Chondrocyte (in vitro differentiated cells): ENCODE measurements at regions not wholly inside any gene's neighbourhood (a gene's known extent, or its start where the extent isn't known, plus 50 kb on each side); places are given as distances from the start of the nearest gene placed in this dataset.

ENCODE experiments used
- DNase-seq: peaks from one replicate; pipeline ENCODE4 v3.0.0; 2021; ENCODE audit warnings: mixed read lengths, low spot score
- H3K27ac Mint-ChIP-seq: one replicate; pipeline ENCODE4 v1.8.0; 2021; ENCODE audit warnings: mild to moderate bottlenecking, moderate library complexity, mixed read lengths; ENCODE audit not compliant: unreplicated experiment
- H3K27me3 Mint-ChIP-seq: 2 replicates; pipeline ENCODE4 v1.8.0; 2021; ENCODE audit warnings: low read depth, mixed read lengths
- H3K36me3 Mint-ChIP-seq: 2 replicates; pipeline ENCODE4 v1.8.0; 2021; ENCODE audit warnings: low read depth, mixed read lengths
- H3K4me1 Mint-ChIP-seq: 2 replicates; pipeline ENCODE4 v1.8.0; 2021; ENCODE audit warnings: low read depth, mild to moderate bottlenecking, mixed read lengths
- H3K4me3 Mint-ChIP-seq: one replicate; pipeline ENCODE4 v1.8.0; 2021; ENCODE audit warnings: mild to moderate bottlenecking, moderate library complexity, mixed read lengths; ENCODE audit not compliant: unreplicated experiment
- H3K9me3 Mint-ChIP-seq: 2 replicates; pipeline ENCODE4 v1.8.0; 2021; ENCODE audit warnings: low read depth, mixed read lengths
- TF ChIP-seq, protein P1 (sequence below): fragments of 200-600 bp; sonication (generic); IDR thresholded peaks from 2 replicates; pipeline ENCODE4 v1.5.0; 2021; ENCODE audit warnings: antibody characterized with exemption, mild to moderate bottlenecking, moderate library complexity

DNA sequence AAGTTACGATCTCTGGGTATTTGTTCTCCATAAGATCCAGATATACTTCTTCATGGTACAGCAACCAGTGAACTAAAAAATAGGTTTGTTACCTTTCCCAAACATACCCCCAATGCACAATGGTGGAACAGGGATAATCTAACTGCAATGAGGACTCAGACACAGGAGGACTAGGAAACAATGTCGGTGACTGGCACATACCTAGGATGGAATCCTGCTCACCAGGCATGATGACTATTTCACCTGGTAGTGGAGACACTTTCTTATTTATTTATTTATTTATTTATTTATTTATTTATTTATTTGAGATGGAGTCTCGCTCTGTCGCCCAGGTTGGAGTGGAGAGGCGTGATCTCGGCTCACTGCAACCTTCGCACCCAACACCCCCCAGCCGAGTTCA is 159.9 kb upstream of the CCNH start:
- TF ChIP-seq, protein P1, sequence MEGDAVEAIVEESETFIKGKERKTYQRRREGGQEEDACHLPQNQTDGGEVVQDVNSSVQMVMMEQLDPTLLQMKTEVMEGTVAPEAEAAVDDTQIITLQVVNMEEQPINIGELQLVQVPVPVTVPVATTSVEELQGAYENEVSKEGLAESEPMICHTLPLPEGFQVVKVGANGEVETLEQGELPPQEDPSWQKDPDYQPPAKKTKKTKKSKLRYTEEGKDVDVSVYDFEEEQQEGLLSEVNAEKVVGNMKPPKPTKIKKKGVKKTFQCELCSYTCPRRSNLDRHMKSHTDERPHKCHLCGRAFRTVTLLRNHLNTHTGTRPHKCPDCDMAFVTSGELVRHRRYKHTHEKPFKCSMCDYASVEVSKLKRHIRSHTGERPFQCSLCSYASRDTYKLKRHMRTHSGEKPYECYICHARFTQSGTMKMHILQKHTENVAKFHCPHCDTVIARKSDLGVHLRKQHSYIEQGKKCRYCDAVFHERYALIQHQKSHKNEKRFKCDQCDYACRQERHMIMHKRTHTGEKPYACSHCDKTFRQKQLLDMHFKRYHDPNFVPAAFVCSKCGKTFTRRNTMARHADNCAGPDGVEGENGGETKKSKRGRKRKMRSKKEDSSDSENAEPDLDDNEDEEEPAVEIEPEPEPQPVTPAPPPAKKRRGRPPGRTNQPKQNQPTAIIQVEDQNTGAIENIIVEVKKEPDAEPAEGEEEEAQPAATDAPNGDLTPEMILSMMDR: no peak
- H3K27me3 Mint-ChIP-seq: peaks cover 4% of the 10 kb centered on the region
- H3K9me3 Mint-ChIP-seq: no peaks in the 10 kb centered on the region
- no peak overlapping the region for H3K4me3 Mint-ChIP-seq
- no peaks in the 10 kb centered on the region for H3K36me3 Mint-ChIP-seq
- no peak overlapping the region for H3K27ac Mint-ChIP-seq
- H3K4me1 Mint-ChIP-seq: no peaks in the 10 kb centered on the region
- DNase-seq: no peak

DNA sequence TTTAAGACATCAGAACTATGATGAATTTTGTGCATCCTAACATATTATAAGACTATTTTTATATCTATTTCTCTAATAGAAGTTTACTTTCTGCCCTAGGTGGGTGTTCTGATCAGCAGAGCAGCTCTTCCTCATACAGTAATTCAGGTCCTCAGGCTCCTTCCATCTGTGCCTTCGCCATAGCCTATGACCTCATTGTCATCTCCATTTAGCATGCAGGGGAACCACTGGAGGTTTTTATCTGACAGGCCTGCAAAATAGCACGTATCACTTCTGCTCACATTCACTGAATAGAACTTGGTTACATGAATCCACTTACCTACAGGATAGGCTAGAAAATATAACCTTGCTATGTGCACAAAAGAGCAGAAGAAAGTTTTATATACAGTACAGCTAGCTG is 159.4 kb upstream of the CCNH start:
- no peak overlapping the region for H3K27ac Mint-ChIP-seq
- TF ChIP-seq, protein P1: no peak
- DNase-seq: no peak
- H3K4me3 Mint-ChIP-seq: no peak overlapping the region
- H3K36me3 Mint-ChIP-seq: no peaks in the 10 kb centered on the region
- peaks cover 2% of the 10 kb centered on the region for H3K27me3 Mint-ChIP-seq
- H3K9me3 Mint-ChIP-seq: no peaks in the 10 kb centered on the region
- H3K4me1 Mint-ChIP-seq: no peaks in the 10 kb centered on the region

- H3K27me3 Mint-ChIP-seq: peaks cover 8% of the 10 kb centered on the region
- H3K27ac Mint-ChIP-seq: no peak overlapping the region
- TF ChIP-seq, protein P1: no peak
- H3K36me3 Mint-ChIP-seq: no peaks in the 10 kb centered on the region
- no peaks in the 10 kb centered on the region for H3K4me1 Mint-ChIP-seq
- no peak for DNase-seq
- no peaks in the 10 kb centered on the region for H3K9me3 Mint-ChIP-seq
- H3K4me3 Mint-ChIP-seq: no peak overlapping the region
These were observed 157.6 kb upstream of the CCNH start for GRCh38 chr5:87570366-87570765.

GRCh38 chr5:87562068-87562467 is 149.3 kb upstream of the CCNH start:
- Mint-ChIP-seq H3K9me3 (no peaks in the 10 kb centered on the region), H3K27ac (no peak overlapping the region), H3K27me3 (peaks cover 9% of the 10 kb centered on the region), H3K4me3 (no peak overlapping the region), H3K4me1 (no peaks in the 10 kb centered on the region), H3K36me3 (no peaks in the 10 kb centered on the region)
- TF ChIP-seq, protein P1: no peak
- DNase-seq: no peak

GRCh38 chr5:87560528-87560927 is 147.8 kb upstream of the CCNH start:
- peaks cover 4% of the 10 kb centered on the region for H3K27me3 Mint-ChIP-seq
- no peak for DNase-seq
- H3K4me3 Mint-ChIP-seq: no peak overlapping the region
- TF ChIP-seq, protein P1: no peak
- H3K36me3 Mint-ChIP-seq: no peaks in the 10 kb centered on the region
- H3K27ac Mint-ChIP-seq: no peak overlapping the region
- H3K9me3 Mint-ChIP-seq: no peaks in the 10 kb centered on the region
- H3K4me1 Mint-ChIP-seq: no peaks in the 10 kb centered on the region
